Myocyte (in vitro differentiated cells): ENCODE measurements at regions not wholly inside any gene's neighbourhood (a gene's known extent, or its start where the extent isn't known, plus 50 kb on each side); places are given as distances from the start of the nearest gene placed in this dataset.

Experiments used
- DNase-seq: peaks from one replicate; pipeline ENCODE4 v3.0.0-alpha.2; 2012; ENCODE audit warnings: low read depth

DNA sequence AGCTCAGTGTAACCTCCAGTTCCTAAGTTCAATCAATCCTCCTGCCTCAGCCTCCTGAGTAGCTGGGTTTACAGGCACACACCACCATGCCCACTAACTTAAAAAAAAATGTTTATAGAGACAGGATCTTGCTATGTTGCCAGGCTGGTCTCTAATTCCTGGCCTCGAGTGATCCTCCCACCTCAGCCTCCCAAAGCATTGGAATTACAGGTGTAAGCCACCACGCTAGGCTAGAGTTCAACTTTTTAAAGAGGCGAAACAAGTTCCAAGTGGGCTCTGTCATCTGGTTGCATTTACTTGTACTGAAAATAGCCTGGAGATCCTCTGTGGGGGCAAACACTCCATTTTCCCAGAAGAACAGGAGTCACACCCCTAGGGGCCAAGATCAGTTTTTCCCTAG lies 100.7 kb upstream of the RIPOR2 start:
- no peak for DNase-seq

DNA sequence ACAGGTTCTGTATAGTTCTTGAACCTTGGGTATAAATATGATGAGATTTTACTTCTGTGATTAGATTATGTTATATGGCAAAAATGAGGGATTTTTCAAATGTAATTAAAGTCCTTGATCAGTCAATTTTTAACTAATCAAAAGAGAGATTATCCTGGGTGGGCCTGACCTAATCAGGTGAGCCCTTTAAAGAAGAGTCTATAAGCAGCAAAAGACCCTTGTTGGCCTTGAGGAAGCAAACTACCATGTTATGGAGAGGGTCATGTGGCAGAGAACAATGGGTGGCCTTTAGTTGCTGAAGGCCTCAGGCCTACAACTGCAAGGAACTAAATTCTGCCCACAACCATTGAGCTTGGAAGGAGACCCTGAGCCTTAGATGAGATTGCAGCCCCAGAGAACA lies 102.5 kb upstream of the RIPOR2 start:
- no peak for DNase-seq

DNA sequence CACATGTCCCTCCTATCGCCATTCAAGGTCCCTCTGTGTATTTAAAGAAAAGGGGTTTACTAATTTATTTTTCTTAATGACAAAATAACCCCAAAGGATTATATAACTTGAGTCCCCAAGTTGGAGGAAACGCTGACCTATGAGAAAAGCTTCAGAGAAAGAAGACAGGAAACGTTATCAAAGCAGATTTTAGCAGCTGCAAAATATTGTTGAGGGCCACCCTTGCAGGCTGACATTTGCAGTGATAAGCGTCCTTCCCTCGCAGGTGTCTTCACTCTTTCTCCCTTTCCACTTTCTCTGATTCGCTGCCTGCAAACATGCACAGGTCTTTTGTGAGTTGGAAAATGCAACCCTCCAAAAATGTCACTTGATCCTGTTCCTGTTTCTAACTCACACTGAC lies 103.2 kb upstream of the RIPOR2 start:
- DNase-seq, result no peak

DNA sequence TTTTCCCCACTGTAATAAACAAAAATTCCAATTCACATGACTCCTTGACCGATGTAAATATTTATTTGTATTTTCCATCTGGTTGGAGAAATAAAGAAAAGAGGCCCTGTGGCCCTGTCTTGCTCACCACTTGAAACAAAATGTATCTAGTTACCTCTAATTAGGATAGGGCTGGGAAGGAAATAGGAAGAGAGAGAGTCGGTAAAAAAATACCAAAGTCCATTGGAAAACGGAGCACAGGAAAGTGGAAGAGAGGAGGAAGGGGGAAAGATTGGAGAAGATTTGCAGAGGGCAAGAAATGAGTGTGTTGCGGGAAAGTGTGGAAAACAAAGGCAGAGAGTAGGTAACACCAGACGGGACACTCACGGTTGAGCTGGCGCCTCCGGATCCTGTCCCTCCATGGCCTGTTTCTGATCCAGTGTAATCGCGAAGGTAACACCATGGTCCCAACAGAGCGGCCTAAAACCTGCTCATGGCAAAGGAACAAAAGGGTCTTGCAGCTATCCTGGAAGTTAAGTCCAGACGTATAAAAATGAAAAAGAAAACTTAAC lies 105.8 kb upstream of the RIPOR2 start:
- DNase-seq, result no peak

DNA sequence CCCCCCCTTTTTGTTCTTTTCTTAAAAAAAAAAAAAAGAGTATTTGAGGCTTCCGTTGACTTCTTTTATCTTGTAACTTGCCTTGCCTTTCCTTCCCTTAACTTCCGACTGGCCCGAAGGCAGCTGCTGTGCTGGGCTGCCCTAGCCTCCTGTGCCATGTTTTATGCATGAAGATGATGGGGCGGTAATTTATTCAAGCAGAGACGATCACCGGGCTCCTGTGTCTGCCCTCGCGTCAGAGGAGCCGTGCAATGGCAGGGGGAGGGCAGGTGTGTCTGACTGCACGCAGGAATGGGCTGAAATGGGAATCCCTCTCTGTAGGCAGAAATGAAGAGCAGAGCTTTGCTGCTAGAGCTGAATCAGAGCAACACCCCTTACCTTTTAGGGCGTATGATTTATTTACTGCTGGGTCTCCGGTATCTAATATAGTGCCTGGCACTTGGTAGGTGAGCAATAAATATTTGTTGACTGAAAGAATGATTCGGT lies 106.3 kb upstream of the RIPOR2 start:
- DNase-seq, result no peak

DNA sequence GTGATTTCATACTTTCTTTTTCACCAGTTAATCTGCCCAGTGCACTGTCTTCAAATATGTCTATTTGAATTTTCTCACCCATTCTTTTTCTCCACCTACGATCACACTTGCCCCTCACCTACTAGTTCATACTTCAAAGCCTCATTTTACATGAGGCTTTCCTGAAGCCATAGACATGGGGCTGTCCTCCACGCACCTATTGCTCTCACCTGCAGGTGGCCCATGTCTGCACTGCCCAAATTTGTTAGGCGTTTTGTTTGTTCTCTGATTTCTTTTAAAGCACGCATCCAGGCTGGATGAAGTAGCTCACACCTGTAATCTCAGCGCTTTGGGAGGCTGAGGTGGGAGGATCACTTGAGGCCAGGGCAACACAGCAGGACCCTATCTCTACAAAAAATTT lies 106.8 kb upstream of the RIPOR2 start:
- no peak for DNase-seq

DNA sequence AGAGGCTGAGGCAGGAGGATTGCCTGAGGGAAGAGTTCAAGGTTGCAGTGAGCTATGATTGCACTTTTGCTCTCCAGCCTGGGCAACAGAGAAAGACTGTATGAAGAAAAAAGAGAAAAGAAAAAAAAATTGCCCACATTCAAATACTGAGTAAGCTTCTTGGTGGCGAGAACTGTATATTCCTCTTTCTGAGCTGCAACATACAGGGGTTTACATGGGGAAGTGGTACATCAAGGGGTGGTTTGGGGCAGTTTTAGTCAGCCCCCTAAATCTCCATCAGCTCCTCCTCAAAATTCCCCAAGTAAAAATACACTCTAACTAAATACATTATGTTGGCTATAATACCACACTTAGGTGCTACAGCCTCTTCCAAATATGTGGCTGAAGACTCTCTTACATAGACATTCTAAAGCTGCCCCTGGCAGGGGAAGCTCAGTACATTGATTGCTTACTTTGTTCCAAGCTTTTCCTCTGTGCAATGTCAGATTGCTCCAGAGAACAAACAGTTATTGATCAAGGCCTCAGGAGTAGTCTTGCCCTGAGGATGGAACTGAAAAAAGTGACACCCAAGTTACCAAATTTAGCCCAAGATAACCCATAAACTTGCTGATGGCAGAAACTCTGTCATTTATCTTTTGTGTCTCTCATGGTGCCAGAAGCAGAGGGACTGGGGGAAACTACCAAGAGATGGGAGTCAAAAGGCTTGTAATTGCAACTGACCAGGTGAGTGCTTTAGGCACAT lies 107.4 kb upstream of the RIPOR2 start:
- no peak for DNase-seq

DNA sequence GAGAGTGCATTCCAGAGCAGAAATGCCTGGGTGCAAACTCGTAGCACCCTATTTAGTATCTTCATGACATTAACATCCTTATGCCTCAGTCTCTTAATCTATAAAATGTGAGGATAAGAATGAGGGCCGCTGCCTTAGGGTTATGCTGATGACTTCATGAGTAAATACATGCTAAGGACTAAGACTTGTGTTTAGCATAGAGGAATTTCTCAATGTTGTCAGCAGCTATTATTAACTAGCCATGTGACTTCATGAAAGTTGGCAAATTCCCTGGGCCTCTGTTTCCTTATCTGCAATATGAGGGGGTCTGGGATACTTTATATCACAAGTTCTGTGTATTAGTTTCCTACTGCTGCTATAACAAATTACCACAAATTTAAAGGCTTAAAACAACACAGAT lies 108.1 kb upstream of the RIPOR2 start:
- DNase-seq, result no peak

DNA sequence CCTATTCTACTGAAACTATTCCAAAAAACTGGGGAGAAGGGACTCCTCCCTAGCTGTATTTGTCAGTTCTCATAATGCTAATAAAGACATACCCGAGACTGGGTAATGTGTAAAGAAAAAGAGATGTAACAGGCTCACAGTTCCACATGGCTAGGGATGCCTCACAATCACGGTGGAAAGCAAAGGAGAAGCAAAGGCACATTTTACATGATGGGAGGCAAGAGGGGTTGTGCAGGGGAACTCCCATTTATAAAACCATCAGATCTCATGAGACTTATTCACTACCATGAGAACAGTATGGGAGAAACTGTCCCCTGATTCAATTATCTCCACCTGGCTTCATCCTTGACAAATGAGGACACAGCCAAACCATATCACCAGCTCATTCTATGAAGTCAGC lies 111.2 kb upstream of the RIPOR2 start:
- DNase-seq, result no peak

DNA sequence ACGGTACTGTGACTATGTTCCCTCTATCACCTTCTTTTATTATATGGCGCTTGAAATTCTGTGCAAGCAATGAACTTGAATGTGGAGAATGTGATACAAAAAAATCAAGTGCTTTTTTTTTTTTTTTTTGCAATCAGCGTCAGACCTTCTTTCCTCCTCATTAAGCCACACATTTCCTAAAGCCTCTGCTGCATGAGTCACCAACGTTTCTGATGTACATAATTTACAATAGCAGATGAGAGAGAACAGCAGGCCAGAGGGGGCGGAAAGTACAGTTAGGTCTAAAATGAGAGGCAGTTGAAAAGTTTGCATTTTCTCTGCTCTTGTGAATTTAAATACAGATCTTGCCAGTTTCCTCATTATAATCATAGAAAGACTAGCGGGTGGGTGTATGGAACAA lies 114.6 kb upstream of the RIPOR2 start:
- no peak for DNase-seq

DNA sequence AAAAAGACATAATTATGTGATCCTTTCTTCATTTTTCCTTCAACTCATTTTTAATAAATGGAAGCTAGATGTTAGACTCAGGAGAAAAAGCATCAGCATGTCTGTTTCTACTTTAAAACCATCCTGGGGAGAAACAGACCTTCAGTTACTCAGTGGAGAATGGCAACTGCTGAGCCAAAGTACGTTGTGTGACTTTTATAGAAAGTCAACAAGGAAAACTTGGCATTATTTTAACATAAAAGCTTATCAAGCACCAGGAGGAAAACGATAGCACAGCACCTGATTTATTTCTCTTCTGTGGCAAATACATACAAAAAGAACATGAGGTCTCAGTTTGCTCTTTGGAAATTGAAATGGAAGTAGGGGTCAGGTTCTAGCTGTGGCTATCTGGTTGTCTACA lies 115.3 kb upstream of the RIPOR2 start:
- no peak for DNase-seq

DNA sequence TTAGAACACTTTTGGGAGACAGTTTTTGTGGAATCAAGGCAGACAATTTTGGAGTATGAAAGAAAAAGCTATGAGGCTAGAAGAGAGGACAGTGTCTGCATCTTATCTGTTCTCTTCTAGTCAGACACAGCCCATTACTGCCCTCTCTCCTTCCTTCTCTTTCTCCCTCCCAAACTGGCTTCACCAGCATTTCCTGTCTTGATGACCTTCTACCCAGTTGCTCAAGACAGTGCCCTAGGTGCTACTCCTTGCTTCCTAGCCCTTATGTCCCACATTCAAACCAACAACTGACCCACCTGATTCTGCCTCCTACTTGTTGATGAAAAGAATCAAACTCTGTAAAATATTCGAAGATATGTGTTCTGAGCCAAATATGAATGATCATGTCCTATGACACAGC lies 116.4 kb upstream of the RIPOR2 start:
- no peak for DNase-seq

DNA sequence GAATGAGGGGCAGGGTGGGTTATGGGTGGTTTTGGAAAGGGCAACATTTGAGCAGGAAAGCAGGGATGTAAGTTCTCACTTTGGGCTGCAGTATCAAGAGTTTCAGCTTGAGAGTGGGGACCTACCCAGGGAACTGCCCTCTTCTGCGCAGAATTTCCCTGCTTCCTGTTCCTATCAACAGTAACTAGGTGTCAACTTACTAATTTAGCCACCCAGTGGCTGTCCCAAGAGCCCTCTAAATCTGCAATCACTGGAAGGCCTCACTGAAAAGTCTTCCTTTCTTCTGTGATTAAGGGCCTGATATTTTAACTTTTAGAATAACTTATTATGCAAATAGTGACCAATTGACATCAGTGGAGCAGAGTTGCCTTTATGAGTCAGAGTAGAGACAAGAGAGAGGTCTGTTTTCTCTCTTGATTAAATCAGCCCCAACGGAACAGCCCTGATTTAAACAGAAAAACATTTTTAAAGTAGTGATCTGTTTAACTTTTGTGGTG lies 118.2 kb upstream of the RIPOR2 start:
- DNase-seq, result peak; percentile 16

DNA sequence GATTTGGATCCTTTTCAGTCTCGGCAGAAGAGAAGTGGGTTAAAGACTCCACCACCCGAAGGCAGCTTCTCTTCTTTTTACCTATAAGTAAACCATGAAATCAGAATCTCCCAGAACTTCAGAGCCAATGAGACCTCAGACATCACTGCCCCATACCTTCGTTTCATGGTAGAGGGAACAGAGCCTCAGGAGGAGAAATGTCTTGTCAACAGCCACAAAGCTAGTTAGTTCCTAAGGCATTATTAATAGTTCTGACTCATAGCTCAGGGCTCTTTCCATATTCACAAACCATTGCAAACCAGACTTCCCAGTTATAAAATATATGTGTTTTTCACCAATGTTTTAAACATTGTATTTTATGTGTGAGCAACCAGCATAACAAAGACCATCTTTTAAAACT lies 118.7 kb upstream of the RIPOR2 start:
- peak; percentile 55 for DNase-seq

DNA sequence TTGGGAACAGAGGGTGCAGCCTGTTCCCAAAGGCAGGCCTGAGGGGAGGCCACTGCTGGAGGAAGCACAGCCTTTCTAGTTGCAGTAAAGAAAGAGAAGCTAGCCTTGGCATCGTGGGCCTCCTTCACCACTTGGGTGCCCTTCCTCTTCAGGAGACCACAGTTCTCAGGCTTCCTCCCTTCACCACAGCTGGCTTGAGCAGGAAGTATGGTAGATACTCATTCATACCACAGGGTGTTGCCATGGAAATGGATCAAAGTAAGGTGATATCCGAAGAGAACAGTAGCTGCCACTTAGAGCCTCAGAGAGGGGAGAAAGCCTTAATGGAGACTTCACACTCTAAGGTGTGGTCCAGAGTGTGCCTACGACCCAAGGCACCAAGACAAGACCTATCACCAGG lies 120.4 kb upstream of the RIPOR2 start:
- no peak for DNase-seq

DNA sequence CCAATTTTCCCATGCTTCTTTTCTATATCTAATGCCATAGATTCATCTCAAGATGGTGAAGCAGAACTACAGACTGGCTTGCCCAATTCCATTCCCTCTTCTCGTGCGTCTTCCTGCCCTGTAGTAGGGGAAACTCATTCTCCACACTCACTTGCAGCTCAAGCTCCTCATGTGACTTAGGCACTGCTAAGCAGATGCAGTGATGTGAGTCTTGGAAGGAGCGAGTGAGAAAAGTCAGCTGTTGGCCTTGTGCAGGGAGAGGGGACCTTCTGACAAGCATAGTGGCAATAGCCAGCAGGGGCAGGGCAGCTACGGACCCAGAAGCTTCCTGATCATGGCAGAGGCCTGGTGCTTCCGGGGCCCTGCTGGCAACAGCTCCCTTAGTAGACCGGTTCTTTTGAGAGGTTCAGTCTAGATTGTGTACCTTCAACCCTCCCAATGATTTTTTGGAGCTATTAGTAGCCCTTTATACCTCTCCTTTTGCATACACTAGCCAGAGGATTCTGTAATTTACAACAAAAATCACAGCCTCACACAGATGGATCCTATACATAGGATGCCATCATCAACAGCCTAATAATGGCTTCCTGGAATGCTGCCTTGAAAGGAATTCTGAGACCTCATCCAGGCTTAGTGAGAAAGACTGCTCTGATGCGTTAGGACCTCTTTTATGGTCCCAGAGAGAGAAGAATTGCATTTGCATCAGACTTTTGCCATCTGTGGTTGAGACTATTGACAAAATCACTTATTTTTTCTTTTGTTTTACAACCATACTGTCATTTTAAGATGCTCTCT lies 121.5 kb upstream of the RIPOR2 start:
- no peak for DNase-seq

DNA sequence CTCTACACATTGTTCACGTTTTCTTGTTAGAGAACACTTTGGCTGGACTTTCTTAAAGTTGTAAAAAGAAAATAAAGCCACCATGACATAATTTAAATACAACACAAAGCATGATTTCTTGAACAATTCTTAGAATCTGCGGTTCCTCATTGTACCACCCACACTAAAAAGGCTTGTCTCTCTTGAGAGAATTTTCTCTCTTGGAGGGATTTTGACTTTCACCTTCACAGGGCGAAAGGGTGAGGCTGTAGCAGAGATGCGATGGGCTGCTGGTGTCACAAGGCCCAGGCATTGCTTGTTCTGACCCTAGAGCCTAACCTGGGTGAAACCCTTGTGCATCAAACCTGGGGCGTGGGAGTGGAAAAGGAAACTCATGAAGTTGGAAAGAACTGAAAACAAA lies 122.7 kb upstream of the RIPOR2 start:
- DNase-seq, result no peak

DNA sequence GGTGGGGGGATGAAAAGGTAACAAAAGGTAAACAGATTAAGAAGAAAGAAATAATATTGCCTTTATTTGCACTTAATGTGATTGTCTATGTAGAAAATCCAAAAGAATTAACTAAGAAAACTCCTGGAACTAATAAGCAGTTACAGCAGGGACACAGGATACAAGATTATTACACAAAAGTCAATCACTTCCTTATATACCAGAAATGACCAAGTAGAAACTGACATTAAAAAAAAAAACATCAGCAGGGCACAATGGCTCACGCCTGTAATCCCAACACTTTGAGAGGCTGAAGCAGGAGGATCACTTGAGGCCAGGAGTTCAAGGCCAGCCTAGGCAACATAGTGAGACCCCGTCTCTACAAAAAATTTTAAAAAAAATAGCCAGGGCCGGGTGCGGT lies 123.2 kb upstream of the RIPOR2 start:
- no peak for DNase-seq

DNA sequence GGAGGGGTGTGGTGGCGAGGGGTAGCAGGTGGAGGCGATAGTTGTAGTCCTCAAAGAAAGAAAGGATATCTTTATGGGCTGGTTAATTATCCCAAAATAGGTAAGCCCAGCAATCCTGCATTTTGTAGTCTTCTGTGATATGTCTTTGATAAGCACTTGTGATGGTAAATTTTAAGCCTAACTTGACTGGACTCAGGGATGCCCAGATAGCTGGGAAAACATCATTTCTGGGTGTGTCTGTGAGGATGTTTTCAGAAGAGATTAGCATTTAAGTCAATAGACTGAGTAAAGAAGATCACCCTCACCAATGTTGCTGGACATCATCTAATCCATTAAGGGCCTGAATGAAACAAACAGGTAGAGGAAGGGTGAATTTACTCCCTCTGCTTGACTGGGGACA lies 124.8 kb upstream of the RIPOR2 start:
- DNase-seq, result no peak

DNA sequence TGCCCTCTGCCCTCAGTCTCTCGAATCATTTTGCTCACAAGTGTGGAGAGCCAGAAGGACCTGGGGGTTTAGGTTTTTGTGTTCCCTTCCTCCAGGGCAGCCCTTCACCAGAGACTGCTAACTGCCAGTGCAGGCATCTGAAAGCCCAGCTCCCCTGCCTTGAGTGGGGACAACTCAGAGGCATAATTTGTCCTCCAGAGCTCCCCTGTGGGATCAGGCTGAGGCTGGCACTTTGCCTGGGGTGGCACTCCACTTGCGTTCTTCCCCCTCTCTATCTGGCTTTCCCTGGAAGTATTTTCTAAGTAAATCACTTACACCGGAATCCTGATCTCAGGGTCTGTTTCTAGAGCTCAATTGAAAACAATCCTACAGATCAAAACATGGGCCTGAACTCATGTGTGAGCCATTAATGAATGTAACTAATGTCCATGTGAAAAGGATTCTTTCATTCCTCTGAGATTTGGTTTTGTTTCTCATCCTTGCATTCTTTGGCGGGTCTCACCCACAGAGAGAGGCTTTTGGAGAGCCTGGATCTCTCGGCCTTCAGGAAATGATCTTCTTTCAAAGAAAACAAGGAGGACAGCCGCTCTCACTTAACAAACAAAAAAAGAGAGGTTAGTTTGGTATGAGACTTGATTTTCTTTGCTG lies 125.7 kb upstream of the RIPOR2 start:
- DNase-seq, result peak; percentile 38

DNA sequence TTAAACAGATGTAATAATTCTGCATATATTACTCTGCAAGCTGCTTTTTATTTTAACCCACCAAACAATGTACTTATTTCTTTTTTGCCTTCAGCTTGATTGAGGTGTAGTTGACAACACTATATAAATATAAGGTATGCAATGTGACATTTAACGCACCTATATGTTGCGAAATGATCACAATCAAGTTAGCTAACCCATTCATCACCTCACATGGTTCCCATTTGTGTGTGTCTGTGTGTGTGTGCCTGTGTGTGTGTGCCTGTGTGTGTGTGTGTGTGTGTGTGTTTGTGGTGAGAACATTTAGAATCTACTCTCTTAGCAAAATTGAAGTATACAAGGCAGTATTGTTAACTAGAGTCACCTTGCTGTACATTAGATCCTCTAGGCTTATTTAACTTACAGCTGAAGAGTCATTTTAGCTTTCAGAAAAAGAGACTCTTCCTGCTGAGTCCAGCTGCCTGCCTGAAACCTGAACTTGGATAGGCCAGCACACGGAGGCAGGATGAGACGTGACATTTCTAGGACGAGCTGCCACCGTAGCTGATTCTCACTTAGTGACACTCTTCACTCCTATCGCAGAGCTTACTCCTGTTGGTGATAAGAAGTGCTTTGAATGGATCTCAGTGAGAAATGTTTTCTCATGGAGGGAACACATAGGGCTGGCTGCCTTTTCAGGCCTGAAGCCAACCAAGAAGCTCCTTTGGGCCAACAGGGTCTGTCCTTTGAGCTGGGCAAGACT lies 126.5 kb upstream of the RIPOR2 start:
- DNase-seq, result no peak
